Panc1 (cell line): ENCODE measurements at regions not wholly inside any gene's neighbourhood (a gene's known extent, or its start where the extent isn't known, plus 50 kb on each side); places are given as distances from the start of the nearest gene placed in this dataset.

Source experiments
- ATAC-seq: fragments of 200-7000 bp; cut with Tn5 transposase; 2 replicates; pipeline ENCODE4 v1.9.1; 2020; ENCODE audit warnings: mild to moderate bottlenecking, moderate library complexity
- BruUV-seq: library from RNA; stranded (reverse); fragments of 400-500 nt; replicated peaks from 2 replicates; lab custom pipeline; 2021; lab: Mats Ljungman, UMichigan
- CTCF ChIA-PET: fragments of 300-600 bp; sonication (Branson Sonifier 250); formaldehyde crosslinking; loops from one replicate; lab custom pipeline; 2022; ENCODE audit warnings: antibody characterized with exemption; lab: Charles Lee
- POLR2A ChIA-PET: fragments of 300-600 bp; sonication (Branson Sonifier 250); formaldehyde crosslinking; loops from one replicate; lab custom pipeline; 2022; ENCODE audit warnings: antibody characterized with exemption; lab: Charles Lee
- DNase-seq: peaks from one replicate; pipeline ENCODE4 v3.0.0-alpha.2; 2010; ENCODE audit warnings: low read depth, low spot score
- H3K27ac ChIP-seq: 2 replicates; pipeline ENCODE4 v1.5.1; 2011; ENCODE audit warnings: mild to moderate bottlenecking, low read length, inconsistent platforms
- H3K27me3 ChIP-seq: fragments of 200-500 bp; sonication (Bioruptor generic); 2 replicates; pipeline ENCODE4 v1.6.0; 2014; ENCODE audit warnings: low read length, inconsistent platforms; ENCODE audit not compliant: control insufficient read depth, insufficient read depth
- H3K36me3 ChIP-seq: fragments of 200-500 bp; sonication (Bioruptor generic); 2 replicates; pipeline ENCODE4 v1.5.1; 2014; ENCODE audit warnings: inconsistent platforms, mild to moderate bottlenecking, low read length, moderate library complexity; ENCODE audit not compliant: control insufficient read depth, insufficient read depth
- H3K4me1 ChIP-seq: 2 replicates; pipeline ENCODE4 v1.5.1; 2011; ENCODE audit warnings: inconsistent platforms, mild to moderate bottlenecking, low read length, moderate library complexity; ENCODE audit not compliant: control insufficient read depth, insufficient read depth
- H3K4me3 ChIP-seq, 2 experiments: 2 replicates each; pipeline ENCODE4 v1.5.1; 2011 to 2012; ENCODE audit warnings: low read depth in 2 of 2, low read length in 2 of 2, mild to moderate bottlenecking in 2 of 2, inconsistent platforms in 1 of 2, moderate library complexity in 1 of 2
- H3K9me3 ChIP-seq: fragments of 200-500 bp; sonication (Bioruptor generic); 2 replicates; pipeline ENCODE4 v1.5.1; 2014; ENCODE audit warnings: low read depth, mild to moderate bottlenecking, inconsistent platforms, low read length, moderate library complexity; ENCODE audit not compliant: control insufficient read depth, insufficient read depth
- CTCF ChIP-seq: fragments of 450-650 bp; IDR thresholded peaks from 2 replicates; pipeline ENCODE4 v1.5.1; 2017; ENCODE audit warnings: mild to moderate bottlenecking
- POLR2AphosphoS5 ChIP-seq: IDR thresholded peaks from 2 replicates; pipeline ENCODE4 v1.6.1; 2012; ENCODE audit warnings: mild to moderate bottlenecking, low read depth, low read length, moderate library complexity
- REST ChIP-seq, 2 experiments: IDR thresholded peaks; 2 replicates each; pipeline ENCODE4 v1.6.1; 2011 to 2012; ENCODE audit warnings: low read depth in 2 of 2, control low read depth in 1 of 2, low read length in 1 of 2, mild to moderate bottlenecking in 1 of 2, moderate library complexity in 1 of 2; ENCODE audit not compliant: insufficient read depth in 1 of 2
- SIN3A ChIP-seq: IDR thresholded peaks from 2 replicates; pipeline ENCODE4 v1.6.1; 2012; ENCODE audit warnings: low read depth, mild to moderate bottlenecking, low read length, moderate library complexity, borderline replicate concordance; ENCODE audit not compliant: insufficient read depth
- TCF7L2 ChIP-seq: IDR thresholded peaks from 2 replicates; pipeline ENCODE4 v1.6.1; 2011; ENCODE audit warnings: mild to moderate bottlenecking, low read depth, low read length, inconsistent platforms
- in situ Hi-C: cut with HindIII; loops from 2 replicates; pipeline ENCODE4 v1.10.0; 2016; ENCODE audit warnings: low sequenced_read_pairs, low pct_unique_long_range_greater_than_20kb
- intact Hi-C: fragments of 100-400 bp; cut with micrococcal nuclease; formaldehyde crosslinking; loops from one replicate; pipeline ENCODE4 v1.10.0; 2022; ENCODE audit not compliant: unreplicated experiment

- no peak overlapping the region for H3K4me3 ChIP-seq
- ATAC-seq: no peak
- in situ Hi-C loops (no loop called here), intact Hi-C loops (no loop called here)
- CTCF ChIA-PET: no interaction called here
- TF ChIP-seq CTCF (no peak), TCF7L2 (no peak), POLR2AphosphoS5 (no peak), SIN3A (no peak), REST (IDR thresholded peaks at IDR 0.05; ENCODE audit: insufficient read depth in 1 of 2, low read depth in 2 of 2, low read length in 1 of 2) (no peak)
- no peaks in the 10 kb centered on the region for H3K36me3 ChIP-seq
- BruUV-seq: no TSS peak
- DNase-seq: no peak
- H3K4me1 ChIP-seq: no peaks in the 10 kb centered on the region
- POLR2A ChIA-PET: no interaction called here
- no peaks in the 10 kb centered on the region for H3K27me3 ChIP-seq
- no peak overlapping the region for H3K27ac ChIP-seq
- no peaks in the 10 kb centered on the region for H3K9me3 ChIP-seq
Measured at GRCh38 chr2:129464631-129465030, 514.8 kb upstream of the RAB6C start.

GRCh38 chr2:129465045-129465444, 514.4 kb upstream of the RAB6C start:
- no peaks in the 10 kb centered on the region for H3K27me3 ChIP-seq
- TF ChIP-seq TCF7L2 (no peak), REST (IDR thresholded peaks at IDR 0.05; ENCODE audit: insufficient read depth in 1 of 2, low read depth in 2 of 2, low read length in 1 of 2) (no peak), CTCF (no peak), SIN3A (no peak), POLR2AphosphoS5 (no peak)
- no peaks in the 10 kb centered on the region for H3K9me3 ChIP-seq
- in situ Hi-C loops (no loop called here), intact Hi-C loops (no loop called here)
- no peaks in the 10 kb centered on the region for H3K4me1 ChIP-seq
- POLR2A ChIA-PET: no interaction called here
- ATAC-seq (no peak), DNase-seq (no peak)
- no peak overlapping the region for H3K4me3 ChIP-seq
- H3K27ac ChIP-seq: no peak overlapping the region
- no peaks in the 10 kb centered on the region for H3K36me3 ChIP-seq
- BruUV-seq: no TSS peak
- CTCF ChIA-PET: no interaction called here
